WERI-Rb-1 (cell line): ENCODE measurements at regions not wholly inside any gene's neighbourhood (a gene's known extent, or its start where the extent isn't known, plus 50 kb on each side); places are given as distances from the start of the nearest gene placed in this dataset.

ENCODE experiments used
- DNase-seq: peaks from one replicate; pipeline ENCODE4 v3.0.0-alpha.2; 2020
- H3K27ac ChIP-seq: fragments of 250-450 bp; sonication (Bioruptor Pico); 2 replicates; pipeline ENCODE4 v1.5.1; 2020; ENCODE audit warnings: mild to moderate bottlenecking, moderate library complexity
- H3K27me3 ChIP-seq: fragments of 250-450 bp; sonication (Bioruptor Pico); 2 replicates; pipeline ENCODE4 v1.5.1; 2021; ENCODE audit warnings: mild to moderate bottlenecking, low read depth, moderate library complexity; ENCODE audit not compliant: insufficient read depth, severe bottlenecking
- H3K36me3 ChIP-seq: fragments of 250-450 bp; sonication (Bioruptor Pico); 2 replicates; pipeline ENCODE4 v1.5.1; 2020; ENCODE audit warnings: mild to moderate bottlenecking, moderate library complexity
- H3K4me3 ChIP-seq: 2 replicates; pipeline ENCODE4 v1.5.1; 2011; ENCODE audit warnings: low read depth, mild to moderate bottlenecking, control low read depth, low read length
- H3K9me3 ChIP-seq: fragments of 250-450 bp; sonication (Bioruptor Pico); 2 replicates; pipeline ENCODE4 v1.5.1; 2021; ENCODE audit warnings: mild to moderate bottlenecking, moderate library complexity; ENCODE audit not compliant: severe bottlenecking
- CTCF ChIP-seq: IDR thresholded peaks from 2 replicates; pipeline ENCODE4 v1.5.1; 2011; ENCODE audit warnings: low read depth, mild to moderate bottlenecking, control low read depth, inconsistent platforms, low read length

- no peaks in the 10 kb centered on the region for H3K27me3 ChIP-seq
- no peak for TF ChIP-seq CTCF
- DNase-seq: no peak
- no peak overlapping the region for H3K27ac ChIP-seq
- no peaks in the 10 kb centered on the region for H3K9me3 ChIP-seq
- H3K4me3 ChIP-seq: no peak overlapping the region
- no peaks in the 10 kb centered on the region for H3K36me3 ChIP-seq
These were observed 190.3 kb upstream of the SEMA6A start for GRCh38 chr5:116764941-116765340.

- H3K9me3 ChIP-seq: no peaks in the 10 kb centered on the region
- H3K27ac ChIP-seq: no peak overlapping the region
- no peak for TF ChIP-seq CTCF
- DNase-seq: no peak
- H3K4me3 ChIP-seq: no peak overlapping the region
- no peaks in the 10 kb centered on the region for H3K36me3 ChIP-seq
- H3K27me3 ChIP-seq: no peaks in the 10 kb centered on the region
These were observed 189.6 kb upstream of the SEMA6A start for GRCh38 chr5:116763987-116764866.

GRCh38 chr5:116759860-116760640, 185.4 kb upstream of the SEMA6A start:
- H3K27me3 ChIP-seq: no peaks in the 10 kb centered on the region
- DNase-seq: no peak
- H3K4me3 ChIP-seq: no peak overlapping the region
- TF ChIP-seq CTCF: no peak
- no peaks in the 10 kb centered on the region for H3K36me3 ChIP-seq
- H3K9me3 ChIP-seq: peaks cover 5% of the 10 kb centered on the region
- no peak overlapping the region for H3K27ac ChIP-seq

- Histone ChIP-seq H3K27me3 (no peaks in the 10 kb centered on the region), H3K9me3 (peaks cover 5% of the 10 kb centered on the region), H3K36me3 (no peaks in the 10 kb centered on the region), H3K27ac (no peak overlapping the region), H3K4me3 (no peak overlapping the region)
- no peak for TF ChIP-seq CTCF
- DNase-seq: no peak
These were observed 182.7 kb upstream of the SEMA6A start for GRCh38 chr5:116757326-116757725.

- H3K4me3 ChIP-seq: no peak overlapping the region
- no peak overlapping the region for H3K27ac ChIP-seq
- no peaks in the 10 kb centered on the region for H3K36me3 ChIP-seq
- H3K27me3 ChIP-seq: no peaks in the 10 kb centered on the region
- H3K9me3 ChIP-seq: peaks cover 5% of the 10 kb centered on the region
- TF ChIP-seq CTCF: no peak
- no peak for DNase-seq
These were observed 181.9 kb upstream of the SEMA6A start for GRCh38 chr5:116756531-116756930.
